DOHH2 (cell line): ENCODE measurements at regions not wholly inside any gene's neighbourhood (a gene's known extent, or its start where the extent isn't known, plus 50 kb on each side); places are given as distances from the start of the nearest gene placed in this dataset.
"Not testable (repeated sequence)": the region's sequence is repeated elsewhere in the genome, so short reads cannot be mapped to it uniquely, and the experiment has no call there.

Source experiments
- H3F3A ChIP-seq: fragments of 200-600 bp; sonication (generic), shearing (Covaris generic); 2 replicates; pipeline ENCODE4 v1.6.0; 2016; ENCODE audit warnings: antibody characterized with exemption, mild to moderate bottlenecking; ENCODE audit not compliant: control insufficient read depth, insufficient read depth
- H3K27ac ChIP-seq: fragments of 200-600 bp; sonication (generic); 2 replicates; pipeline ENCODE4 v1.5.1; 2014; ENCODE audit warnings: low read depth, mild to moderate bottlenecking, low read length, moderate library complexity
- H3K27me3 ChIP-seq: fragments of 200-600 bp; sonication (generic); 2 replicates; pipeline ENCODE4 v1.6.1; 2014; ENCODE audit warnings: mild to moderate bottlenecking, low read length, mixed read lengths; ENCODE audit not compliant: control insufficient read depth
- H3K36me3 ChIP-seq: fragments of 200-600 bp; sonication (generic); 2 replicates; pipeline ENCODE4 v1.6.1; 2014; ENCODE audit warnings: mild to moderate bottlenecking, low read length, moderate library complexity, mixed read lengths; ENCODE audit not compliant: control insufficient read depth
- H3K4me1 ChIP-seq: fragments of 200-600 bp; sonication (generic); 2 replicates; pipeline ENCODE4 v1.6.1; 2014; ENCODE audit warnings: mild to moderate bottlenecking, low read length, mixed read lengths; ENCODE audit not compliant: control insufficient read depth
- H3K4me2 ChIP-seq: fragments of 200-600 bp; sonication (generic); 2 replicates; pipeline ENCODE4 v1.6.0; 2014; ENCODE audit warnings: mild to moderate bottlenecking, low read length, moderate library complexity
- H3K4me3 ChIP-seq: fragments of 200-600 bp; sonication (generic); 2 replicates; pipeline ENCODE4 v1.5.1; 2014; ENCODE audit warnings: mild to moderate bottlenecking, low read length, mixed read lengths
- H3K79me2 ChIP-seq: fragments of 200-600 bp; sonication (generic); 2 replicates; pipeline ENCODE4 v1.6.1; 2014; ENCODE audit warnings: mild to moderate bottlenecking, low read length, mixed read lengths; ENCODE audit not compliant: control insufficient read depth
- H3K9me2 ChIP-seq: fragments of 200-600 bp; sonication (generic); replicated peaks from 2 replicates; pipeline ENCODE4 v1.6.1; 2014; ENCODE audit warnings: mild to moderate bottlenecking, low read length, mixed read lengths; ENCODE audit not compliant: control insufficient read depth
- H3K9me3 ChIP-seq: fragments of 200-600 bp; sonication (generic); 2 replicates; pipeline ENCODE4 v1.6.1; 2014; ENCODE audit warnings: antibody characterized with exemption, low read length, mixed read lengths; ENCODE audit not compliant: control insufficient read depth, insufficient read depth
- H4K20me1 ChIP-seq: fragments of 200-600 bp; sonication (generic); 2 replicates; pipeline ENCODE4 v1.6.0; 2014; ENCODE audit warnings: low read depth, mild to moderate bottlenecking, antibody characterized with exemption, low read length, moderate library complexity; ENCODE audit not compliant: control insufficient read depth, insufficient read depth
- EZH2phosphoT487 ChIP-seq: fragments of 200-600 bp; sonication (generic); IDR thresholded peaks from 2 replicates; pipeline ENCODE4 v1.6.1; 2017; ENCODE audit warnings: borderline replicate concordance, mild to moderate bottlenecking, antibody characterized with exemption, low read length, moderate library complexity, mixed read lengths
- TF ChIP-seq, protein P1 (sequence below): fragments of 200-600 bp; sonication (generic); IDR thresholded peaks from one replicate; pipeline ENCODE4 v1.5.1; 2014; ENCODE audit warnings: antibody characterized with exemption, mild to moderate bottlenecking, low read depth, low read length; ENCODE audit not compliant: poor library complexity, severe bottlenecking

DNA sequence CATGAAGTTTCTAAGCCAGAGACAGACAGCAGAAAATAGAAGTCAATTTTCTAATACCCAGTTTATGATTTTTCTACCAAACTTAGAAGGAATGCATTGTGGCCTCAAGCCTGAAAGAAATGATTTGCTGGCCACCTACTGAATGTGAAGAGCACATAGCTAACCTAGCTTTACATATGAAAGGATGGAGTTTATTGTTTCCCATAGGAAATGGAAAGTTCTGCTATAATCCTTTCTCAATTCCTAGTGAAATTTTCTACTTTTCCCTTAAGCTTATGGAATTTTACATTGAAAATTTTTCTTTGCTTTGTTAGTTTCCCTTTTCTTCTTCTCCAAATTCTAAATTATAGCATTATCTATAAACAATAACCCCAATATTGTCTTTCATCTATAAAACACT lies 110.1 kb downstream of the TMEM167A start:
- Histone ChIP-seq H3K9me3 (no peaks in the 10 kb centered on the region), H3K9me2 (no peaks in the 10 kb centered on the region), H3K27ac (no peak overlapping the region), H3K4me1 (no peaks in the 10 kb centered on the region), H3K4me3 (no peak overlapping the region), H3K4me2 (no peak overlapping the region), H3K27me3 (no peaks in the 10 kb centered on the region), H3K36me3 (no peaks in the 10 kb centered on the region), H3F3A (no peaks in the 10 kb centered on the region), H4K20me1 (no peaks in the 10 kb centered on the region), H3K79me2 (no peaks in the 10 kb centered on the region)
- TF ChIP-seq, protein P1, sequence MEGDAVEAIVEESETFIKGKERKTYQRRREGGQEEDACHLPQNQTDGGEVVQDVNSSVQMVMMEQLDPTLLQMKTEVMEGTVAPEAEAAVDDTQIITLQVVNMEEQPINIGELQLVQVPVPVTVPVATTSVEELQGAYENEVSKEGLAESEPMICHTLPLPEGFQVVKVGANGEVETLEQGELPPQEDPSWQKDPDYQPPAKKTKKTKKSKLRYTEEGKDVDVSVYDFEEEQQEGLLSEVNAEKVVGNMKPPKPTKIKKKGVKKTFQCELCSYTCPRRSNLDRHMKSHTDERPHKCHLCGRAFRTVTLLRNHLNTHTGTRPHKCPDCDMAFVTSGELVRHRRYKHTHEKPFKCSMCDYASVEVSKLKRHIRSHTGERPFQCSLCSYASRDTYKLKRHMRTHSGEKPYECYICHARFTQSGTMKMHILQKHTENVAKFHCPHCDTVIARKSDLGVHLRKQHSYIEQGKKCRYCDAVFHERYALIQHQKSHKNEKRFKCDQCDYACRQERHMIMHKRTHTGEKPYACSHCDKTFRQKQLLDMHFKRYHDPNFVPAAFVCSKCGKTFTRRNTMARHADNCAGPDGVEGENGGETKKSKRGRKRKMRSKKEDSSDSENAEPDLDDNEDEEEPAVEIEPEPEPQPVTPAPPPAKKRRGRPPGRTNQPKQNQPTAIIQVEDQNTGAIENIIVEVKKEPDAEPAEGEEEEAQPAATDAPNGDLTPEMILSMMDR: no peak
- TF ChIP-seq EZH2phosphoT487: no peak

DNA sequence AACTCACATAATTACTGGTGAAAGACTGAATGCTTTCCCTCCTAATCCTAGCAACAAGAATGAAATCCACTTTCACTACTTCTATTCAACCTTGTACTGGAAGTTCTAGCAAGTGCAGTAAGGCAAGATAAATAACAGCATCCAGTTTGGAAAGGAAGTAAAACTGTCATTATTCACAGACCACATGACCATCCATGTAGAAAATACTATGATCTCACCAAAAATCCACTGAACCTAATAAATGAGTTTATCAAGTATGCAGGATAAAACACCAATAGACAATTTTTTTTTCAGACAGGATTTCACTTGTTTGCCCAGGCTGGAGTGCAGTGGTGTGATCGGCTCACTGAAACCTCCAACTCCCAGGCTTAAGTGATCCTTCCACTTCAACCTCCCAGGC lies 117.7 kb downstream of the TMEM167A start:
- H3K4me1 ChIP-seq: no peaks in the 10 kb centered on the region
- H3K36me3 ChIP-seq: no peaks in the 10 kb centered on the region
- no peaks in the 10 kb centered on the region for H3K9me3 ChIP-seq
- no peak overlapping the region for H3K4me2 ChIP-seq
- H3K4me3 ChIP-seq: no peak overlapping the region
- TF ChIP-seq, protein P1: no peak
- TF ChIP-seq EZH2phosphoT487: no peak
- H3K27ac ChIP-seq: no peak overlapping the region
- H3K9me2 ChIP-seq: no peaks in the 10 kb centered on the region
- no peaks in the 10 kb centered on the region for H3K27me3 ChIP-seq
- H3F3A ChIP-seq: no peaks in the 10 kb centered on the region
- H3K79me2 ChIP-seq: no peaks in the 10 kb centered on the region
- H4K20me1 ChIP-seq: no peaks in the 10 kb centered on the region

DNA sequence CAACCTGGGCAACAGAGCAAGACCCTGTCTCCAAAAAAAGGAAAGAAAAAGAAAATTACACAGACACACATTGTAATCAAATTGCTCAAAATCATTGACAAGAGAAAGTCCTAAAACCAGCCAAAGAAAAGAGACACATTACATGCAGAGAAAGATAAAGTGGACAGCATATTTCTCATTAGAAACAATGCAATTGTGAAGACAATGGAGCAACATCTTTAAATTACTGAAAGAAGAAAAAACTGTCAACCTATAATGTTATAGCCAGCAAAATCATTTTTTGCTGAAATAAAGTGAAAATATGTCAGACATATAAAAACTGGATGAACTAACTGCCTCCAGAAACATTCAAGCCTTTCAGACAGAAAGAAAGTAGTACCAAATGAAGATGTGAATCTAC lies 120.6 kb downstream of the TMEM167A start:
- Histone ChIP-seq H3F3A (no peaks in the 10 kb centered on the region), H3K9me3 (no peaks in the 10 kb centered on the region), H3K4me2 (no peak overlapping the region), H3K27ac (no peak overlapping the region), H3K4me3 (no peak overlapping the region), H3K9me2 (no peaks in the 10 kb centered on the region), H4K20me1 (no peaks in the 10 kb centered on the region), H3K79me2 (no peaks in the 10 kb centered on the region), H3K4me1 (no peaks in the 10 kb centered on the region), H3K27me3 (no peaks in the 10 kb centered on the region), H3K36me3 (no peaks in the 10 kb centered on the region)
- TF ChIP-seq, protein P1: no peak
- no peak for TF ChIP-seq EZH2phosphoT487

DNA sequence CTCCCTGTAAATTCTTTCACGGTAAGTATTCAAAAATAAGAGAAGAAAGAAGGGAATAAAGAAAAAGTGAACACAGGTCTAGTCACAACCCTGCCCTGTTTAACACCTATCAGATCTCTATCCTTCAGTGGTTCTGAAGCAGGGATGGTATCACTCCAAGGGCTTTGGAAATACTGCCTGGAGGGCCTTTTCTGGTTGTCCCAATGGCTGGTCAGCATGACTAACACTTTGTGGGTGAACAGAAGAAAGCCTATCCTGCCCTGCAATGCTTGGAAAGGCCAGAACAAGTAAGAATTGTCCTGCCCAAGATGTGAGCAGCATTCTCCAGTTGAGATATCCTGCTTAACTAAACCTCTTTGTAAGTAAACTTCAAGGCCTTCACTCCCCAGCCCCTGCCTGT lies 124.9 kb downstream of the TMEM167A start:
- no peaks in the 10 kb centered on the region for H3K36me3 ChIP-seq
- no peaks in the 10 kb centered on the region for H3K4me1 ChIP-seq
- H3K27ac ChIP-seq: no peak overlapping the region
- no peaks in the 10 kb centered on the region for H3F3A ChIP-seq
- no peaks in the 10 kb centered on the region for H4K20me1 ChIP-seq
- H3K4me2 ChIP-seq: no peak overlapping the region
- H3K27me3 ChIP-seq: no peaks in the 10 kb centered on the region
- no peaks in the 10 kb centered on the region for H3K79me2 ChIP-seq
- H3K9me3 ChIP-seq: no peaks in the 10 kb centered on the region
- no peak overlapping the region for H3K4me3 ChIP-seq
- TF ChIP-seq, protein P1: no peak
- TF ChIP-seq EZH2phosphoT487: no peak
- H3K9me2 ChIP-seq: no peaks in the 10 kb centered on the region

DNA sequence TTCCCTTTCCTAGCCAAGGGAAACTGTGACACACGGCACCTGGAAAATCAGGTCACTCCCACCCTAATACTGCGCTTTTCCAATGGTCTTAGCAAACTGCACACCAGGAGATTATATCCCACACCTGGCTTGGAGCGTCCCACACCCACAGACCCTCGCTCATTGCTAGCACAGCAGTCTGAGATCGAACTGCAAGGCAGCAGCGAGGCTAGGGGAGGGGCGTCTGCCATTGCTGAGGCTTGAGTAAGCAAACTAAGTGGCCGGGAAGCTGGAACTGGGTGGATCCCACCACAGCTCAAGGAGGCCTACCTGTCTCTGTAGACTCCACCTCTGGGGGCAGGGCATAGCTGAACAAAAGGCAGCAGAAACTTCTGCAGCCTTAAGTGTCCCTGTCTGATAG lies 132.9 kb downstream of the TMEM167A start:
- H3K4me2 ChIP-seq, H3K9me2 ChIP-seq, H3F3A ChIP-seq, H3K36me3 ChIP-seq, H3K27ac ChIP-seq, H3K9me3 ChIP-seq, H4K20me1 ChIP-seq, H3K4me1 ChIP-seq, H3K4me3 ChIP-seq, H3K27me3 ChIP-seq, H3K79me2 ChIP-seq: not testable (repeated sequence)
